K562 (cell line): ENCODE measurements at regions not wholly inside any gene's neighbourhood (a gene's known extent, or its start where the extent isn't known, plus 50 kb on each side); places are given as distances from the start of the nearest gene placed in this dataset.

Source experiments
- ATAC-seq: fragments of 200-7000 bp; cut with Tn5 transposase; 3 replicates; pipeline ENCODE4 v1.9.1; 2020; ENCODE audit warnings: moderate library complexity
- BruUV-seq: library from RNA; stranded (reverse); fragments of 400-500 nt; replicated peaks from 2 replicates; lab custom pipeline; 2021; lab: Mats Ljungman, UMichigan
- CTCF ChIA-PET: fragments of 300-600 bp; formaldehyde crosslinking; extraction: SDS; loops from one replicate; lab custom pipeline; 2021; ENCODE audit warnings: low intra/inter-chr PET ratio; lab: Yijun Ruan, JAX
- POLR2A ChIA-PET: fragments of 300-600, 350-650 bp; sonication (Branson Sonifier 250); formaldehyde crosslinking; extraction: SDS; loops from one replicate; lab custom pipeline; 2021; ENCODE audit warnings: antibody characterized with exemption, inconsistent platforms; lab: Yijun Ruan, JAX
- DNase-seq, 4 experiments: peaks; one replicate each; pipeline versions ENCODE4 v3.0.0 to v3.0.0-alpha.2; 2011 to 2018; ENCODE audit warnings: low spot score in 3 of 4, mixed read lengths in 3 of 4; ENCODE audit errors: extremely low read depth in 1 of 4
- FAIRE-seq: peaks from 2 replicates; lab custom pipeline; 2011; peaks lifted over from hg19 to GRCh38; lab: Jason Lieb, UNC
- H2AFZ ChIP-seq: 2 replicates; pipeline ENCODE4 v1.6.0; 2011; ENCODE audit warnings: low read depth, low read length, control low read depth, inconsistent platforms
- H3K27ac ChIP-seq: fragments of 200-600 bp; 3 replicates; pipeline ENCODE4 v1.8.0; 2011; ENCODE audit warnings: low read depth, mild to moderate bottlenecking, control low read depth, inconsistent platforms, low read length, moderate library complexity, mixed read lengths; ENCODE audit errors: extremely low read depth
- H3K27me3 ChIP-seq, 2 experiments: fragments of 300-600 bp in 1 of 2; 2 replicates in 1 of 2; 3 replicates in 1 of 2; pipeline versions ENCODE4 v1.6.0 to v1.8.0; 2011; ENCODE audit warnings: inconsistent platforms in 2 of 2, low read length in 2 of 2, mild to moderate bottlenecking in 1 of 2, mixed read lengths in 1 of 2, moderate library complexity in 1 of 2; ENCODE audit not compliant: control insufficient read depth in 2 of 2, insufficient read depth in 2 of 2
- H3K36me3 ChIP-seq: fragments of 300-600 bp; 3 replicates; pipeline ENCODE4 v1.8.0; 2011; ENCODE audit warnings: mild to moderate bottlenecking, low read length, inconsistent platforms; ENCODE audit not compliant: control insufficient read depth, insufficient read depth
- H3K4me1 ChIP-seq, 2 experiments: fragments of 200-600 bp in 1 of 2; replicated peaks in 1 of 2; 2 replicates in 1 of 2; 3 replicates in 1 of 2; pipeline versions ENCODE4 v1.5.1 to v1.8.0; 2011; ENCODE audit warnings: inconsistent platforms in 2 of 2, low read length in 2 of 2, mild to moderate bottlenecking in 1 of 2, mixed read lengths in 1 of 2, moderate library complexity in 1 of 2; ENCODE audit not compliant: control insufficient read depth in 2 of 2, insufficient read depth in 2 of 2
- H3K4me2 ChIP-seq: 2 replicates; pipeline ENCODE4 v1.6.1; 2011; ENCODE audit warnings: low read length, control low read depth, inconsistent platforms, mixed read lengths; ENCODE audit not compliant: insufficient read depth
- H3K4me3 ChIP-seq: fragments of 200-600 bp; sonication (generic), shearing (Covaris generic); 2 replicates; pipeline ENCODE4 v1.5.1; 2016; ENCODE audit warnings: control low read depth, inconsistent platforms
- H3K79me2 ChIP-seq: fragments of 200-600 bp; 3 replicates; pipeline ENCODE4 v1.8.0; 2011; ENCODE audit warnings: low read length, inconsistent platforms; ENCODE audit not compliant: control insufficient read depth, insufficient read depth
- H3K9ac ChIP-seq, 2 experiments: 2 replicates each; pipeline versions ENCODE4 v1.6.0 to v1.6.1; 2011; ENCODE audit warnings: low read depth in 2 of 2, low read length in 2 of 2, control low read depth in 1 of 2, inconsistent platforms in 1 of 2, mild to moderate bottlenecking in 1 of 2, mixed read lengths in 1 of 2; ENCODE audit not compliant: insufficient read depth in 1 of 2
- H3K9me1 ChIP-seq: one replicate; pipeline ENCODE4 v1.6.0; 2011; ENCODE audit warnings: inconsistent platforms, mild to moderate bottlenecking, low read length, moderate library complexity; ENCODE audit not compliant: control insufficient read depth, insufficient read depth
- H3K9me3 ChIP-seq: replicated peaks from 2 replicates; pipeline ENCODE4 v1.5.1; 2011; ENCODE audit warnings: low read depth, low read length, inconsistent platforms; ENCODE audit not compliant: control insufficient read depth, insufficient read depth
- H4K20me1 ChIP-seq: replicated peaks from 2 replicates; pipeline ENCODE4 v1.6.1; 2011; ENCODE audit warnings: low read length, inconsistent platforms, mixed read lengths; ENCODE audit not compliant: control insufficient read depth, insufficient read depth
- ARID2 ChIP-seq: fragments of 450-650 bp; IDR thresholded peaks from 2 replicates; pipeline ENCODE4 v1.6.1; 2017; ENCODE audit warnings: antibody characterized with exemption, mild to moderate bottlenecking
- BRD4 ChIP-seq: fragments of 200-600 bp; sonication (generic); IDR thresholded peaks from 2 replicates; pipeline ENCODE4 v1.6.1; 2017; ENCODE audit warnings: inconsistent platforms
- CHD2 ChIP-seq: IDR thresholded peaks from 2 replicates; pipeline ENCODE4 v1.6.1; 2011; ENCODE audit warnings: low read depth, low read length
- DIDO1 ChIP-seq: fragments of 450-650 bp; IDR thresholded peaks from 2 replicates; pipeline ENCODE4 v1.6.1; 2016; ENCODE audit warnings: low read depth, missing biosample characterization, missing genetic modification characterization
- ELK3 ChIP-seq: fragments of 450-650 bp; formaldehyde crosslinking; IDR thresholded peaks from 2 replicates; pipeline ENCODE4 v1.4.0; 2020; ENCODE audit warnings: mild to moderate bottlenecking
- ESRRB ChIP-seq: fragments of 250-450 bp; sonication (Bioruptor Pico); IDR thresholded peaks from 2 replicates; pipeline ENCODE4 v1.5.0; 2020; ENCODE audit warnings: mild to moderate bottlenecking, moderate library complexity, borderline replicate concordance
- HEY1 ChIP-seq: fragments of 250-450 bp; sonication (Bioruptor Pico); IDR thresholded peaks from 2 replicates; pipeline ENCODE4 v1.5.0; 2020; ENCODE audit warnings: mild to moderate bottlenecking, moderate library complexity, borderline replicate concordance
- MLX ChIP-seq, 2 experiments: fragments of 450-650 bp in 1 of 2; sonication (generic) in 1 of 2; formaldehyde crosslinking; conservative IDR thresholded peaks; 2 replicates each; pipeline versions ENCODE4 v1.4.0 to v1.8.1; 2020 to 2022; ENCODE audit warnings: mild to moderate bottlenecking in 1 of 2, missing genetic modification reagents in 1 of 2
- MTA3 ChIP-seq: fragments of 450-650 bp; formaldehyde crosslinking; IDR thresholded peaks from 2 replicates; pipeline ENCODE4 v1.6.1; 2017; ENCODE audit warnings: mild to moderate bottlenecking, borderline replicate concordance
- MXI1 ChIP-seq: IDR thresholded peaks from 2 replicates; pipeline ENCODE4 v1.6.1; 2011; ENCODE audit warnings: low read depth, mild to moderate bottlenecking, improper control_type of control experiment, low read length
- PHTF2 ChIP-seq: fragments of 250-450 bp; sonication (Bioruptor Pico); IDR thresholded peaks from 2 replicates; pipeline ENCODE4 v1.5.0; 2021; ENCODE audit warnings: mild to moderate bottlenecking
- SIN3A ChIP-seq, 2 experiments: fragments of 150-350 bp in 1 of 2; IDR thresholded peaks; 2 replicates each; pipeline ENCODE4 v1.6.1; 2011 to 2016; ENCODE audit warnings: borderline replicate concordance in 2 of 2, low read depth in 2 of 2, low read length in 2 of 2, mild to moderate bottlenecking in 2 of 2, moderate library complexity in 2 of 2; ENCODE audit not compliant: control insufficient read depth in 1 of 2
- WGBS: fragments of 100-300 bp; shearing (Covaris generic); methylation state at CpG from one replicate; pipeline ENCODE4 v1.1.6; 2016; ENCODE audit warnings: low coverage, mixed read lengths; ENCODE audit not compliant: insufficient coverage; ENCODE audit errors: missing lambda C conversion rate; 5-methylcytosine and 5-hydroxymethylcytosine counted together
- in situ Hi-C: fragments of 300-500 bp; cut with MboI; formaldehyde crosslinking; loops from 4 replicates; pipeline ENCODE4 v1.15.0; 2018; ENCODE audit warnings: inconsistent platforms, mixed read lengths
- intact Hi-C: fragments of 100-400 bp; cut with micrococcal nuclease; formaldehyde crosslinking; loops from 2 replicates; pipeline ENCODE4 v1.14.2; 2022
- TF ChIP-seq, protein P1 (sequence below): sonication (generic); formaldehyde crosslinking; IDR thresholded peaks from 2 replicates; pipeline ENCODE4 v1.5.0; 2020; ENCODE audit warnings: missing genetic modification reagents

DNA sequence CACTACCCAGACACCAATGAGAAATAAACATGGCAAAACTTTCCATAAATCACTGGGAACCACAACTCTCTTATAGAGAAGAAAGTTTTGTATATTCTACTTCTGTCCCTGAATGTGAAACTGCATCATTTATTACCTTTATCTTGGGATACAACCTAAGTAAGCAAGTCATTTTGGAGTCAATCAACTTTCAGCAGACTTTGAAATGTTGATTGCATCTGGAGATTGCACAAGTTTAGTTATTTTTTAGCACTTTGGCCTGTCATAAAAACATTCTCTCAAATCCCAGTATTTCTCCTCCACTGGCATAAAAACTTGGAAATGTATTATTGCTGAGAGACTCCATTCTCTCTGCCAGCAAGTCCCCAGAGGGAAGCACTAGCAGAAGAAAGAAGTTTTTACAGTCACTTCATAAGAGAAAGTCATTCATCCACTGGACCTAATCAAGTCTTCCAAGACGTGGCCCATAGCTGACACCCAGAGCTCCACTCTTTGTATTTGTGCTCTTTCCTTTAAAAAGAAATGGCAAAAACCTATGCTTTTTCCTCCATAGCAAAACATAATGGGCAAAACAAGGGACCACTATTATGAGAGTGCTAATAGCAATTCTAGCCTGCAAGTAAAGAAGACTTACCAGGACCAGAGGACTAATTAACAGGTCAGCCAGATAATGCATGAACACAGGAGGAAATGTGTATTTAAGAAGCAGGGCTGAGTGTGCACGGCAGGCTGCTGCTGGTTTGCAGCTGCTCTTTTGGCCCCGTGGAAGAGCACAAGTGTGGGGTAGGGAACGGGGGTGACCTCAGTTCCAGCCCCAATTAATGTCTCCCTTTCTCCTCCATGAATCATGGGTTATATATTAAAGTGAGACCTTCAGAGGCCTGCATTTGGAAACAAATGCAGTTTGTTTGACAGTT is 171.5 kb downstream of the INO80D start:
- BruUV-seq, result no TSS peak
- Histone ChIP-seq H3K27me3 (peaks cover 0 to 7% of the 10 kb centered on the region in 2 experiments; a peak in 3 of 5 replicates), H3K36me3 (no peaks in the 10 kb centered on the region), H3K9me1 (no peaks in the 10 kb centered on the region), H3K4me2 (no peak overlapping the region), H3K4me3 (no peak overlapping the region), H3K4me1 (no peaks in the 10 kb centered on the region), H2AFZ (no peak overlapping the region), H3K9me3 (no peaks in the 10 kb centered on the region), H3K9ac (no peak overlapping the region), H3K79me2 (no peaks in the 10 kb centered on the region), H3K27ac (no peak overlapping the region), H4K20me1 (no peaks in the 10 kb centered on the region)
- no peak for ATAC-seq
- intact Hi-C loops (no loop called here), in situ Hi-C loops (no loop called here)
- ChIA-PET POLR2A (no interaction called here), CTCF (no interaction called here)
- FAIRE-seq, result no peak
- no peak for DNase-seq
- TF ChIP-seq, protein P1, sequence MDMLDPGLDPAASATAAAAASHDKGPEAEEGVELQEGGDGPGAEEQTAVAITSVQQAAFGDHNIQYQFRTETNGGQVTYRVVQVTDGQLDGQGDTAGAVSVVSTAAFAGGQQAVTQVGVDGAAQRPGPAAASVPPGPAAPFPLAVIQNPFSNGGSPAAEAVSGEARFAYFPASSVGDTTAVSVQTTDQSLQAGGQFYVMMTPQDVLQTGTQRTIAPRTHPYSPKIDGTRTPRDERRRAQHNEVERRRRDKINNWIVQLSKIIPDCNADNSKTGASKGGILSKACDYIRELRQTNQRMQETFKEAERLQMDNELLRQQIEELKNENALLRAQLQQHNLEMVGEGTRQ (CRISPR knock-in tag), result no peak
- TF ChIP-seq ARID2, result no peak
- WGBS, result 0% methylated on average over 4 of the region's 4 CpGs

DNA sequence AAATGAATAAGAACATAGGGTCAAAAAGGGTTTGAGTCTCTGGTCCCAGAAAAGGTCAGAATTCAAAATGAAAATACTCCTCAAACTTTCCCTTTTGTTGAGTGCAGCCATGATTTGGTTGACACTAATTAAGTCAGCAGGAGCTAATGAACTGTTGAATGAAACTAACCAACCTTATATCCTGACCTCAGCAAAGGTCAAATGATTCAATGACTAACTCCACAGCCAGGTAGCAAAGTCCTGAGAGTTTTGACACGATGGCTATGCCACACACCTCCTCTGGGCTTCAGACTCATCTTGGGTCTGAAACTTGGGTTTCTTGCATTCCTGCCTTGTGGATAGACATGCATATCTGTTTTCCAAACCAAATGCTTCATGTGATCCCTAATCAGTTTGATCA is 172.3 kb downstream of the INO80D start:
- ATAC-seq (no peak), FAIRE-seq (no peak), DNase-seq (no peak)
- no peak overlapping the region for H3K4me3 ChIP-seq
- WGBS, result 0% methylated on average over 1 of the region's 1 CpG
- CTCF ChIA-PET, result no interaction called here
- H3K4me1 ChIP-seq, result no peaks in the 10 kb centered on the region
- POLR2A ChIA-PET, result no interaction called here
- no TSS peak for BruUV-seq
- H2AFZ ChIP-seq, result no peak overlapping the region
- no peaks in the 10 kb centered on the region for H3K36me3 ChIP-seq
- H3K9me1 ChIP-seq, result no peaks in the 10 kb centered on the region
- H3K27me3 ChIP-seq, result peaks cover 0 to 7% of the 10 kb centered on the region in 2 experiments; a peak in 3 of 5 replicates
- no peak overlapping the region for H3K27ac ChIP-seq
- intact Hi-C loops, result no loop called here
- no peaks in the 10 kb centered on the region for H4K20me1 ChIP-seq
- H3K79me2 ChIP-seq, result no peaks in the 10 kb centered on the region
- H3K9me3 ChIP-seq, result no peaks in the 10 kb centered on the region
- in situ Hi-C loops, result no loop called here
- H3K9ac ChIP-seq, result no peak overlapping the region
- no peak overlapping the region for H3K4me2 ChIP-seq
- no peak for TF ChIP-seq DIDO1
- TF ChIP-seq PHTF2 (CRISPR knock-in tag), result no peak
- no peak for TF ChIP-seq ELK3
- TF ChIP-seq MLX (CRISPR knock-in tag; conservative IDR thresholded peaks at IDR 0.05), result no peak
- TF ChIP-seq MTA3, result no peak
- TF ChIP-seq MXI1, result no peak
- no peak for TF ChIP-seq CHD2
- TF ChIP-seq SIN3A (IDR thresholded peaks at IDR 0.05; ENCODE audit: borderline replicate concordance in 2 of 2, control insufficient read depth in 1 of 2, low read depth in 2 of 2, low read length in 2 of 2), result no peak
- TF ChIP-seq BRD4, result no peak
- TF ChIP-seq HEY1, result no peak
- no peak for TF ChIP-seq ESRRB
